Chondrocyte (in vitro differentiated cells): ENCODE measurements at regions not wholly inside any gene's neighbourhood (a gene's known extent, or its start where the extent isn't known, plus 50 kb on each side); places are given as distances from the start of the nearest gene placed in this dataset.

Experiments
- DNase-seq: peaks from one replicate; pipeline ENCODE4 v3.0.0; 2021; ENCODE audit warnings: mixed read lengths, low spot score
- H3K27ac Mint-ChIP-seq: one replicate; pipeline ENCODE4 v1.8.0; 2021; ENCODE audit warnings: mild to moderate bottlenecking, moderate library complexity, mixed read lengths; ENCODE audit not compliant: unreplicated experiment
- H3K27me3 Mint-ChIP-seq: 2 replicates; pipeline ENCODE4 v1.8.0; 2021; ENCODE audit warnings: low read depth, mixed read lengths
- H3K36me3 Mint-ChIP-seq: 2 replicates; pipeline ENCODE4 v1.8.0; 2021; ENCODE audit warnings: low read depth, mixed read lengths
- H3K4me1 Mint-ChIP-seq: 2 replicates; pipeline ENCODE4 v1.8.0; 2021; ENCODE audit warnings: low read depth, mild to moderate bottlenecking, mixed read lengths
- H3K4me3 Mint-ChIP-seq: one replicate; pipeline ENCODE4 v1.8.0; 2021; ENCODE audit warnings: mild to moderate bottlenecking, moderate library complexity, mixed read lengths; ENCODE audit not compliant: unreplicated experiment
- H3K9me3 Mint-ChIP-seq: 2 replicates; pipeline ENCODE4 v1.8.0; 2021; ENCODE audit warnings: low read depth, mixed read lengths
- TF ChIP-seq, protein P1 (sequence below): fragments of 200-600 bp; sonication (generic); IDR thresholded peaks from 2 replicates; pipeline ENCODE4 v1.5.0; 2021; ENCODE audit warnings: antibody characterized with exemption, mild to moderate bottlenecking, moderate library complexity

DNA sequence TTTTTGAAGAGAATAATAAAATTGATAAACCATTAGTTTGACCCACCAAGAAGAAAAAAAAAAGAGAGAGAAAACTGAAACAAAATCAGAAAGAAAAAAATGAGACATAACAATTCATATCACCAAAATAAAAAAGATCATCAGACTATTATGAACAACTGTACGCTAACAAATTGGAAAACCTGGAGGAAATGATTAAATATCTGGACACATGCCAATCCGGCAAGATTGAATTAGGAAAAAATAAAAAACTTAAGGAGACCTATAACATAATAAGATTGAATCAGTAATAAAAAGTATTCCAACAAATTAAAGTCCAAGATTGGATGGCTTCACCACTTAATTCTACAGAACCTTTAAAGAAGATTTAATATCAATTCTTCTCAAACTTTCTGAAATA lies 136.7 kb downstream of the CASP12 start:
- H3K27me3 Mint-ChIP-seq = no peaks in the 10 kb centered on the region
- no peak for DNase-seq
- no peaks in the 10 kb centered on the region for H3K4me1 Mint-ChIP-seq
- no peak overlapping the region for H3K27ac Mint-ChIP-seq
- TF ChIP-seq, protein P1, sequence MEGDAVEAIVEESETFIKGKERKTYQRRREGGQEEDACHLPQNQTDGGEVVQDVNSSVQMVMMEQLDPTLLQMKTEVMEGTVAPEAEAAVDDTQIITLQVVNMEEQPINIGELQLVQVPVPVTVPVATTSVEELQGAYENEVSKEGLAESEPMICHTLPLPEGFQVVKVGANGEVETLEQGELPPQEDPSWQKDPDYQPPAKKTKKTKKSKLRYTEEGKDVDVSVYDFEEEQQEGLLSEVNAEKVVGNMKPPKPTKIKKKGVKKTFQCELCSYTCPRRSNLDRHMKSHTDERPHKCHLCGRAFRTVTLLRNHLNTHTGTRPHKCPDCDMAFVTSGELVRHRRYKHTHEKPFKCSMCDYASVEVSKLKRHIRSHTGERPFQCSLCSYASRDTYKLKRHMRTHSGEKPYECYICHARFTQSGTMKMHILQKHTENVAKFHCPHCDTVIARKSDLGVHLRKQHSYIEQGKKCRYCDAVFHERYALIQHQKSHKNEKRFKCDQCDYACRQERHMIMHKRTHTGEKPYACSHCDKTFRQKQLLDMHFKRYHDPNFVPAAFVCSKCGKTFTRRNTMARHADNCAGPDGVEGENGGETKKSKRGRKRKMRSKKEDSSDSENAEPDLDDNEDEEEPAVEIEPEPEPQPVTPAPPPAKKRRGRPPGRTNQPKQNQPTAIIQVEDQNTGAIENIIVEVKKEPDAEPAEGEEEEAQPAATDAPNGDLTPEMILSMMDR = no peak
- no peak overlapping the region for H3K4me3 Mint-ChIP-seq
- peaks cover 6% of the 10 kb centered on the region for H3K36me3 Mint-ChIP-seq
- peaks cover 26% of the 10 kb centered on the region for H3K9me3 Mint-ChIP-seq

DNA sequence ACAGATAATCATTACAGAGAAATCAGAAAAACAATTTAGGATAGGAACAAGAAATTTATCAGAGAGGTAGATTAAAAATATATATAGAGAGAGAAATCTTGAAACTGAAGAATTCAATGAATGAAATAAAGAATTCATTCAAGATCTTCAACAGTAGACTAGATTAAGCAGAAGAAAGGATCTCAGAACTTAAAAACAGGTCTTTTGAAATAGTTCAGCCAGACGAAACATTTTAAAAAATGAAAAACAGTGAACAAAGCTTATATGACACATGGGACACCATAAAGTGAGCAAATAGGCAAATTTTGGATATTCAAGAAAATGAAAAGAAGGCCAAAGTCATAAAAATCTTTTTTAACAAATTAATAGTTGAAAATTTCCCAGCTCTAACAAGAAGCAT lies 138.8 kb downstream of the CASP12 start:
- H3K36me3 Mint-ChIP-seq = peaks cover 6% of the 10 kb centered on the region
- no peak overlapping the region for H3K27ac Mint-ChIP-seq
- peaks cover 26% of the 10 kb centered on the region for H3K9me3 Mint-ChIP-seq
- TF ChIP-seq, protein P1 = no peak
- H3K4me1 Mint-ChIP-seq = no peaks in the 10 kb centered on the region
- H3K27me3 Mint-ChIP-seq = no peaks in the 10 kb centered on the region
- H3K4me3 Mint-ChIP-seq = no peak overlapping the region
- DNase-seq = no peak

DNA sequence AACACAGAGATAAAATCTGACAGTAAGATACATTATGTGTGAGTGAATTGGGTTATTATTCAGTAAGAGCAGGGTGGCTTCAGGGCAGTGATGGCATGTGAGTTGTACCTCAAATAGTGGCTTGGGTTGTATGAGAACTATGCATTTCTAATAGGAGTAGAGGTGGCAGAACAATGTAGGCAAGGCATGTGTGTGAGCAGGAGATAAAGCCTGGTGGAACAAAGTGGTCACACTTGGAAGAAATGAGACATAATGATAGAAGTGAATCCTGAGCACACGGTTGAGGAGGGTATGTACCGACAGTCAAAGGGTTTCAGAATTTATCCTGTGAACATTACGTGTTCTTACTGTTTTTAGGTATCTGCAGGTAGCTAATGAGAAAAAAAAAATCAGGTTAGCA lies 159.3 kb downstream of the CASP12 start:
- Mint-ChIP-seq H3K27ac (no peak overlapping the region), H3K9me3 (peaks cover 4% of the 10 kb centered on the region), H3K4me1 (no peaks in the 10 kb centered on the region), H3K27me3 (no peaks in the 10 kb centered on the region), H3K36me3 (no peaks in the 10 kb centered on the region), H3K4me3 (no peak overlapping the region)
- DNase-seq = no peak
- TF ChIP-seq, protein P1 = no peak

DNA sequence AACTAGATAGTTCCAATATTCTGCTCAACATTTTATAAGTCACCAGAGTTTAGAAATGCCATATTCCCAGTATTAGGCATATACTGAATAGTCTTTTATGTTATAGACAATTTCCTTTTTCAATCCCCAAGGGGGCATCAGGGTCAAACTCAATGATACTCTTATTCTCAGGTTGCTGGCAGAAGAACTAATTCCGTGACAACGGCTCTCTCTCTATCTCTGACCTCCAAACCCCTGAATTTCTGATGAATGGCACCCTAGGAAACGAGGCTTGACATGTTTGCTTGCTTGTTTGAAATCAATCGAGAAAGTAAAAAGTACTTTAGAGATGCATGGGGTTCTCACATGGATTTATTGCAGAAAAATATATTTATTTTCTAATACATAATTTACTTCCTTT lies 160.1 kb downstream of the CASP12 start:
- no peaks in the 10 kb centered on the region for H3K4me1 Mint-ChIP-seq
- H3K4me3 Mint-ChIP-seq = no peak overlapping the region
- no peak for DNase-seq
- H3K9me3 Mint-ChIP-seq = peaks cover 4% of the 10 kb centered on the region
- no peak overlapping the region for H3K27ac Mint-ChIP-seq
- TF ChIP-seq, protein P1 = no peak
- no peaks in the 10 kb centered on the region for H3K27me3 Mint-ChIP-seq
- H3K36me3 Mint-ChIP-seq = no peaks in the 10 kb centered on the region

DNA sequence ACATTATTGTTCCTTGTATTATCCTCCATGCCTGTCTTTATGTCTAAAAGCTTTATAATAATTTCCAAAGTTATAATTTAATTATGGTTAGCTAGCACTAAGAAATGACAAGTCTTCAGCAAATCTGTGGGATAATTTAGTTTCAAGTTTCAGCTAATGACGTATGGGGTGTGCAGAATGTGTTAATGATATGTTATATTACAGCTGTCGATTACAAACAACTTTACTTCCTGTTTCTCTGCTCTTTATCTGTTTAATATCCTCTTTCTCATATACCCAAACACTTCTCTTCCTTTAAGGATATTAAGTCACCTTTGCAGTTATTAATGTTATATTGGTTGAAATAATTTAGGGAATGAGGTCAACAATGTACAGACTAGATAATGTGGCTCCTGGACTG lies 161.8 kb downstream of the CASP12 start:
- no peaks in the 10 kb centered on the region for H3K36me3 Mint-ChIP-seq
- TF ChIP-seq, protein P1 = no peak
- DNase-seq = no peak
- H3K4me3 Mint-ChIP-seq = no peak overlapping the region
- H3K27ac Mint-ChIP-seq = no peak overlapping the region
- H3K27me3 Mint-ChIP-seq = no peaks in the 10 kb centered on the region
- H3K4me1 Mint-ChIP-seq = no peaks in the 10 kb centered on the region
- peaks cover 4% of the 10 kb centered on the region for H3K9me3 Mint-ChIP-seq
